ENCODE measurements at regions not wholly inside any gene's neighbourhood (a gene's known extent, or its start where the extent isn't known, plus 50 kb on each side); places are given as distances from the start of the nearest gene placed in this dataset.

DNA sequence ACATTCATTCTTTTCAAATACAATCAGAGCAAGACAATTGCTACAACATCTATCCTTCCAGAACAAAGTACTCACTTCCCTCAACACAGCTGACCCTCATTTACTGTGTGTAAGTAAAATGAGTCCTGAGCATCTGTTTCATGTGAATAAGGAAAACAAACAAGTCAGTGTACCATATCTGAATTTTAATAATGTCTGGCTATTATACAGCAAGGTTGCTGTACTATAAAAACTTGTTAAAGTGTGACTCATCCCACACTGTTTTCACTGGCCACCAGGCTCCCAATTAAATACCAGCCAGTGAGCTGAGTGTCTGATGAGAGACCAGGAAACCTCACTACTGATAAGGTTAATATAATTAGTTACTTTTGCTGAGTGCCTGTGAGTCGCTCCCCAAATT, 339.8 kb downstream of the AGTPBP1 start:
- no peaks in the 10 kb centered on the region for H3K4me1 ChIP-seq
- TF ChIP-seq, protein P1, sequence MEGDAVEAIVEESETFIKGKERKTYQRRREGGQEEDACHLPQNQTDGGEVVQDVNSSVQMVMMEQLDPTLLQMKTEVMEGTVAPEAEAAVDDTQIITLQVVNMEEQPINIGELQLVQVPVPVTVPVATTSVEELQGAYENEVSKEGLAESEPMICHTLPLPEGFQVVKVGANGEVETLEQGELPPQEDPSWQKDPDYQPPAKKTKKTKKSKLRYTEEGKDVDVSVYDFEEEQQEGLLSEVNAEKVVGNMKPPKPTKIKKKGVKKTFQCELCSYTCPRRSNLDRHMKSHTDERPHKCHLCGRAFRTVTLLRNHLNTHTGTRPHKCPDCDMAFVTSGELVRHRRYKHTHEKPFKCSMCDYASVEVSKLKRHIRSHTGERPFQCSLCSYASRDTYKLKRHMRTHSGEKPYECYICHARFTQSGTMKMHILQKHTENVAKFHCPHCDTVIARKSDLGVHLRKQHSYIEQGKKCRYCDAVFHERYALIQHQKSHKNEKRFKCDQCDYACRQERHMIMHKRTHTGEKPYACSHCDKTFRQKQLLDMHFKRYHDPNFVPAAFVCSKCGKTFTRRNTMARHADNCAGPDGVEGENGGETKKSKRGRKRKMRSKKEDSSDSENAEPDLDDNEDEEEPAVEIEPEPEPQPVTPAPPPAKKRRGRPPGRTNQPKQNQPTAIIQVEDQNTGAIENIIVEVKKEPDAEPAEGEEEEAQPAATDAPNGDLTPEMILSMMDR (IDR thresholded peaks at IDR 0.05) = no peak
- TF ChIP-seq POLR2A (IDR thresholded peaks at IDR 0.05) (no peak), POLR2AphosphoS5 (IDR thresholded peaks at IDR 0.05) (no peak)
- H3K27ac ChIP-seq = no peak overlapping the region
- no peaks in the 10 kb centered on the region for H3K9me3 ChIP-seq
- H3K27me3 ChIP-seq = no peaks in the 10 kb centered on the region
- no peak for DNase-seq (ENCODE audit: low spot score in 2 of 2)
- no peak overlapping the region for H3K4me3 ChIP-seq
- intact Hi-C loops (cut with DNase I; ENCODE audit: low total_unique reads) = no loop called here
- H3K36me3 ChIP-seq = no peaks in the 10 kb centered on the region

GRCh38 chr9:85397005-85397404, 344.7 kb downstream of the AGTPBP1 start:
- intact Hi-C loops (cut with DNase I; ENCODE audit: low total_unique reads) = no loop called here
- H3K4me1 ChIP-seq = no peaks in the 10 kb centered on the region
- no peaks in the 10 kb centered on the region for H3K9me3 ChIP-seq
- TF ChIP-seq POLR2A (IDR thresholded peaks at IDR 0.05) (no peak), POLR2AphosphoS5 (IDR thresholded peaks at IDR 0.05) (no peak)
- TF ChIP-seq, protein P1 (IDR thresholded peaks at IDR 0.05) = no peak
- no peak overlapping the region for H3K27ac ChIP-seq
- DNase-seq (ENCODE audit: low spot score in 2 of 2) = no peak
- H3K27me3 ChIP-seq = no peaks in the 10 kb centered on the region
- H3K36me3 ChIP-seq = no peaks in the 10 kb centered on the region
- H3K4me3 ChIP-seq = no peak overlapping the region

DNA sequence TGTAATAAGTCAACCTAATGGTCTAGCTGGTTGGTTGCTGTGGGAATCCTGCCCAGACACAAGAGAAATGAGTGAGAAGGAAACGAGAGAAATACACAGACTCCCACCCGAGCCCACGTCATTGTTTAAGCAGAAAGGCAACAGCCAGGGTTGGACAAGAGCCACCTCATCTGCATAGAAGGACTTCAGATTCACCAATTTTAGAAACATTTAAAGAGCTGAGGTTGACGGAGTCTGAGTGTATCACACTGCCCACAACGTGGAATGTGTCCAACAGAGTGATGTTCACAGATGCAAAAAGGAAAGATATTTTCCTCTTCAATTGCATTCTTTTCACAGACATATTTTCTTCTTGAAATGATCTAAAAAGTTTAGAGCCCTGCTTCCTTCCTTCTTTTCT, 349.5 kb downstream of the AGTPBP1 start:
- no peaks in the 10 kb centered on the region for H3K27me3 ChIP-seq
- intact Hi-C loops (cut with DNase I; ENCODE audit: low total_unique reads) = no loop called here
- no peaks in the 10 kb centered on the region for H3K36me3 ChIP-seq
- no peaks in the 10 kb centered on the region for H3K9me3 ChIP-seq
- no peak overlapping the region for H3K4me3 ChIP-seq
- H3K4me1 ChIP-seq = no peaks in the 10 kb centered on the region
- TF ChIP-seq POLR2A (IDR thresholded peaks at IDR 0.05) (no peak), POLR2AphosphoS5 (IDR thresholded peaks at IDR 0.05) (no peak)
- TF ChIP-seq, protein P1 (IDR thresholded peaks at IDR 0.05) = no peak
- no peak overlapping the region for H3K27ac ChIP-seq
- no peak for DNase-seq (ENCODE audit: low spot score in 2 of 2)

- Histone ChIP-seq H3K27ac (no peak overlapping the region), H3K27me3 (no peaks in the 10 kb centered on the region), H3K4me1 (no peaks in the 10 kb centered on the region), H3K4me3 (no peak overlapping the region), H3K36me3 (no peaks in the 10 kb centered on the region), H3K9me3 (no peaks in the 10 kb centered on the region)
- no peak for TF ChIP-seq POLR2AphosphoS5 (IDR thresholded peaks at IDR 0.05)
- TF ChIP-seq, protein P1 (IDR thresholded peaks at IDR 0.05) = no peak
- no peak for TF ChIP-seq POLR2A (IDR thresholded peaks at IDR 0.05)
- DNase-seq (ENCODE audit: low spot score in 2 of 2) = no peak
- intact Hi-C loops (cut with DNase I; ENCODE audit: low total_unique reads) = no loop called here
Measured at GRCh38 chr9:85377731-85378289, 363.9 kb downstream of the AGTPBP1 start.

DNA sequence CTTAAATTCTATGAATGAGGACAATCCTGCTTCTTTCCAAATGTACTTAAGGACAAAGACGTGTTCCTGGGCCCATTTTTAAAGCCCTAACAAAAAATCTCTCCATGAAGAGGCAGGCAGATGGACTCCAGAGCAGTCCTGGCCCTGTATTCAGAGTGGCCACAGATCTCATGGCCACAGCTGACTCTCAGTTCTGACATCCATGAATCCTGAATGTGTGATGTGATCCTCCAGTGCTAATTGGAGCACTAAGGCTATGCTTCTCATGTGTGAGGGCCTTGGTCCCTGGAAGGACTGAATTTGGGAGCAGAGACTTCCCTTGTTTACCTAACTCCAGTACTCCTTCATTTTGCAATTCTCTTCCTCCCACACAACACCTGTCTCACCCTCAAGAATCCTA, 373.0 kb downstream of the AGTPBP1 start:
- H3K9me3 ChIP-seq = no peaks in the 10 kb centered on the region
- TF ChIP-seq POLR2AphosphoS5 (IDR thresholded peaks at IDR 0.05) (no peak), POLR2A (IDR thresholded peaks at IDR 0.05) (no peak)
- TF ChIP-seq, protein P1 (IDR thresholded peaks at IDR 0.05) = no peak
- intact Hi-C loops (cut with DNase I; ENCODE audit: low total_unique reads) = no loop called here

More for the DNA sequence above, 373.0 kb downstream of the AGTPBP1 start:
- Histone ChIP-seq H3K4me3 (no peak overlapping the region), H3K27ac (no peak overlapping the region), H3K4me1 (no peaks in the 10 kb centered on the region), H3K36me3 (no peaks in the 10 kb centered on the region), H3K27me3 (no peaks in the 10 kb centered on the region)
- DNase-seq (ENCODE audit: low spot score in 2 of 2) = no peak

All from breast epithelium (tissue), 4 donors.